PC-9 (cell line): ENCODE measurements at regions not wholly inside any gene's neighbourhood (a gene's known extent, or its start where the extent isn't known, plus 50 kb on each side); places are given as distances from the start of the nearest gene placed in this dataset.

ENCODE experiments used
- CTCF ChIP-seq: fragments of 200-600 bp; sonication (generic); conservative IDR thresholded peaks from 2 replicates; pipeline ENCODE4 v1.6.1; 2017; ENCODE audit warnings: mixed run types, antibody characterized with exemption, mild to moderate bottlenecking, moderate library complexity
- EZH2 ChIP-seq: fragments of 200-600 bp; sonication (generic); IDR thresholded peaks from 2 replicates; pipeline ENCODE4 v1.8.0; 2017; ENCODE audit warnings: antibody characterized with exemption, low read depth

- TF ChIP-seq CTCF (no peak), EZH2 (no peak)
These were observed 1277.0 kb downstream of the TMEM121 start for GRCh38 chr14:106803379-106803778.
